Neuron (in vitro differentiated cells): ENCODE measurements at regions not wholly inside any gene's neighbourhood (a gene's known extent, or its start where the extent isn't known, plus 50 kb on each side); places are given as distances from the start of the nearest gene placed in this dataset.

ENCODE experiments used
- H2AFZ ChIP-seq: one replicate; pipeline ENCODE4 v1.6.1; 2013; ENCODE audit warnings: low read depth, mild to moderate bottlenecking, inconsistent platforms, low read length, moderate library complexity
- H3K27me3 ChIP-seq: one replicate; pipeline ENCODE4 v1.6.1; 2013; ENCODE audit warnings: low read length; ENCODE audit not compliant: insufficient read depth
- H3K36me3 ChIP-seq: one replicate; pipeline ENCODE4 v1.6.1; 2013; ENCODE audit warnings: low read length; ENCODE audit not compliant: insufficient read depth
- H3K4me1 ChIP-seq: one replicate; pipeline ENCODE4 v1.6.1; 2013; ENCODE audit warnings: low read length; ENCODE audit not compliant: insufficient read depth
- H3K4me3 ChIP-seq: 2 replicates; pipeline ENCODE4 v1.5.1; 2013; ENCODE audit warnings: mild to moderate bottlenecking, low read length, moderate library complexity
- H3K9me3 ChIP-seq: one replicate; pipeline ENCODE4 v1.6.1; 2013; ENCODE audit warnings: low read length

- Histone ChIP-seq H3K36me3 (no peaks in the 10 kb centered on the region), H3K9me3 (no peaks in the 10 kb centered on the region), H2AFZ (peak overlapping the region; percentile 16), H3K4me3 (no peak overlapping the region), H3K27me3 (no peaks in the 10 kb centered on the region), H3K4me1 (peaks cover 4% of the 10 kb centered on the region)
Observed at GRCh38 chr13:53460796-53461195, 432.2 kb downstream of the OLFM4 start.

GRCh38 chr13:53463106-53463505 lies 434.5 kb downstream of the OLFM4 start:
- Histone ChIP-seq H3K4me3 (no peak overlapping the region), H3K4me1 (peaks cover 8% of the 10 kb centered on the region), H3K9me3 (no peaks in the 10 kb centered on the region), H3K36me3 (no peaks in the 10 kb centered on the region), H2AFZ (no peak overlapping the region), H3K27me3 (no peaks in the 10 kb centered on the region)

GRCh38 chr13:53466576-53466975 lies 438.0 kb downstream of the OLFM4 start:
- Histone ChIP-seq H3K4me1 (peaks cover 5% of the 10 kb centered on the region), H3K9me3 (no peaks in the 10 kb centered on the region)

GRCh38 chr13:53473397-53473796 lies 444.8 kb downstream of the OLFM4 start:
- peaks cover 46% of the 10 kb centered on the region for H3K4me1 ChIP-seq
- H3K9me3 ChIP-seq: no peaks in the 10 kb centered on the region
- no peak overlapping the region for H3K4me3 ChIP-seq
- no peaks in the 10 kb centered on the region for H3K36me3 ChIP-seq
- no peak overlapping the region for H2AFZ ChIP-seq
- H3K27me3 ChIP-seq: no peaks in the 10 kb centered on the region

More at GRCh38 chr13:53466576-53466975, 438.0 kb downstream of the OLFM4 start:
- Histone ChIP-seq H3K27me3 (no peaks in the 10 kb centered on the region), H3K36me3 (no peaks in the 10 kb centered on the region), H2AFZ (peak overlapping the region; percentile 2), H3K4me3 (no peak overlapping the region)

DNA sequence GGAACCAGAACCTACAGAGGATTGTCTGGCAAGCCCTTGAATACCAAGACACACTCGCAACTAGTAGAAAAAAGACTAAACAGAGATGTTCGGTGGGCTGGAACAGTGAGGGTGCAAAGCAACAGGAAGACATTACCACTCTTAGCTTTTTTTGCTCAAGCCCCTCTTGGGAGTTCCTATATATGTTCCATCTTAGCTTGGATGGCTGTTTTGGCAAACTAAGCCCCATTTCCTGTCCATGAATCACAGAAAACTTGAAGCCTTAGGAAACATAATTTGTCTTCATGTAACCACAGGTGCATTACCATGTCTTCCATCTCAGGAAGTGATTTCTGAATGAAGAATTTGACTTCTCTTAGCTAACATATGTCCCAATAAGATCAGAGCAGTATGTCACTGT lies 446.3 kb downstream of the OLFM4 start:
- H3K27me3 ChIP-seq: no peaks in the 10 kb centered on the region

DNA sequence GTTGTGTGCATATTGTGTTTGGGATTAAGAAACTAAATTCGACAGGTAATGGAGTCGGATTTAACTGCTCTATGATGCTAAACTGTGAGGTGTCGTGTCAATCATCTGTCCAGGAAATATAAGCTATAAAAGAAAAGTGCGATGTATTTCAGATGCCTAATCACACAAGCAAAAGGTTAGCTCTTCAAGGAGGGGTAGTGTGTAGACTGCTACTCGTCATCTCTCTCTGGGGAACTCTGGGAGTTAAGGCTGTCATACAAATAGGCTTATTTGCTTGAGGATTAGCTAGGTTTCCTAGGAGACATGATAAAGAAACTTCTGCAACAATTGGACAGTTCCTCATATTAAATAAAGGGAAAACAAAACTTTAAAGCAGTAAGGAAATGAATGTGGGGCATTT lies 462.1 kb downstream of the OLFM4 start:
- H3K9me3 ChIP-seq: no peaks in the 10 kb centered on the region
- no peak overlapping the region for H3K4me3 ChIP-seq
- no peak overlapping the region for H2AFZ ChIP-seq
- no peaks in the 10 kb centered on the region for H3K27me3 ChIP-seq
- H3K36me3 ChIP-seq: no peaks in the 10 kb centered on the region
- H3K4me1 ChIP-seq: peaks cover 29% of the 10 kb centered on the region

More for the DNA sequence above, 446.3 kb downstream of the OLFM4 start:
- no peak overlapping the region for H3K4me3 ChIP-seq
- peak overlapping the region; percentile 2 for H2AFZ ChIP-seq
- H3K9me3 ChIP-seq: no peaks in the 10 kb centered on the region
- H3K36me3 ChIP-seq: no peaks in the 10 kb centered on the region
- peaks cover 46% of the 10 kb centered on the region for H3K4me1 ChIP-seq

- H3K4me1 ChIP-seq: peaks cover 29% of the 10 kb centered on the region
- H3K36me3 ChIP-seq: no peaks in the 10 kb centered on the region
- H3K9me3 ChIP-seq: no peaks in the 10 kb centered on the region
- no peak overlapping the region for H2AFZ ChIP-seq
- no peaks in the 10 kb centered on the region for H3K27me3 ChIP-seq
- H3K4me3 ChIP-seq: no peak overlapping the region
Observed at GRCh38 chr13:53494406-53494805, 465.8 kb downstream of the OLFM4 start.

GRCh38 chr13:53499576-53500133 lies 471.0 kb downstream of the OLFM4 start:
- no peaks in the 10 kb centered on the region for H3K9me3 ChIP-seq
- H3K4me3 ChIP-seq: no peak overlapping the region
- H2AFZ ChIP-seq: peak overlapping the region; percentile 10
- no peaks in the 10 kb centered on the region for H3K36me3 ChIP-seq
- H3K4me1 ChIP-seq: no peaks in the 10 kb centered on the region
- H3K27me3 ChIP-seq: no peaks in the 10 kb centered on the region

- Histone ChIP-seq H3K4me3 (no peak overlapping the region), H3K27me3 (no peaks in the 10 kb centered on the region), H3K9me3 (no peaks in the 10 kb centered on the region), H3K36me3 (no peaks in the 10 kb centered on the region), H2AFZ (no peak overlapping the region), H3K4me1 (no peaks in the 10 kb centered on the region)
Observed at GRCh38 chr13:53501387-53501786, 472.8 kb downstream of the OLFM4 start.

- Histone ChIP-seq H3K4me3 (no peak overlapping the region), H3K36me3 (no peaks in the 10 kb centered on the region)
Observed at GRCh38 chr13:53507741-53508140, 479.1 kb downstream of the OLFM4 start.

GRCh38 chr13:53512635-53513034 lies 484.0 kb downstream of the OLFM4 start:
- H3K4me1 ChIP-seq: no peaks in the 10 kb centered on the region

More at GRCh38 chr13:53507741-53508140, 479.1 kb downstream of the OLFM4 start:
- Histone ChIP-seq H2AFZ (peak overlapping the region; percentile 1), H3K9me3 (no peaks in the 10 kb centered on the region), H3K4me1 (no peaks in the 10 kb centered on the region), H3K27me3 (no peaks in the 10 kb centered on the region)

DNA sequence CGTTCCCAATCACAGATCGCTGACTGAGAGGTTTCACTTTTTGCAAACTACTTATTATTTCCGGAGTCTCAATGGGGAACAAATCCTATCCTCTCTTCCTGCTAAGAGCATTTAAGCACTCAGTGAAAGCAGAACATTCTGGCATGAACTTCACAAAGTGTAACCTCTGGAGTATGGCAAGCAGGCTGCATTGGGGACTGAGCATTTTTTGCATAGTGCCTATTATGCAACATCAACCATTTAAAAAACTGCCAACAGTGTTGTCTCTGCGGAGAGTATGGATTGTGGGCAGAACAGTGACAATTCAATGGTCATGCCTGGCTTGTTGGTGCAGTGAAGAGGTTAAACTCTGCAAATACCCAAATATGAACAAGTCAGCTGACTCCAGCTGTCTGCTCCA lies 484.6 kb downstream of the OLFM4 start:
- no peaks in the 10 kb centered on the region for H3K9me3 ChIP-seq
- H2AFZ ChIP-seq: no peak overlapping the region
- no peak overlapping the region for H3K4me3 ChIP-seq
- H3K4me1 ChIP-seq: no peaks in the 10 kb centered on the region
- no peaks in the 10 kb centered on the region for H3K36me3 ChIP-seq
- no peaks in the 10 kb centered on the region for H3K27me3 ChIP-seq

More at GRCh38 chr13:53512635-53513034, 484.0 kb downstream of the OLFM4 start:
- no peaks in the 10 kb centered on the region for H3K9me3 ChIP-seq
- H3K36me3 ChIP-seq: no peaks in the 10 kb centered on the region
- no peak overlapping the region for H3K4me3 ChIP-seq
- no peak overlapping the region for H2AFZ ChIP-seq
- no peaks in the 10 kb centered on the region for H3K27me3 ChIP-seq

- H3K27me3 ChIP-seq: no peaks in the 10 kb centered on the region
- peaks cover 15% of the 10 kb centered on the region for H3K4me1 ChIP-seq
Observed at GRCh38 chr13:53520132-53520531, 491.5 kb downstream of the OLFM4 start.

DNA sequence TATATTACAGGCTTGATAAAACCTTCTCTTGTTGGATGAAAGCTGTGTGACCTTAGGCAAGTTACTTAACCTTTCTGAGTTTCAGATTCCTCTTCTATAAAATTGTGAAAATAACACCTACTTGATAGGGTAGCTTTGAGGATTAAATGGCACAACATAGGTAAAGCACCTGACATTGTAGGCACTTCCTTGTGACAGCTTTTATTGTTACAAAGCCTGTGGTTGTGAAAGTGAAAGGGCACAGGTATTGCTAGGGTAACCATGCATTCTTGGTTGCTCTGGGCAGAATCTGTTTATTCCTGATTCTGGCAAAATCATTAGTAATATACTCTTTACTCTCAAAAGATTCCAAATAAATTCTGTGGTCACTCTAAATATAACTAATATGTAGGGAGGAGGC lies 493.4 kb downstream of the OLFM4 start:
- Histone ChIP-seq H3K4me3 (no peak overlapping the region), H3K36me3 (no peaks in the 10 kb centered on the region), H2AFZ (no peak overlapping the region), H3K4me1 (peaks cover 26% of the 10 kb centered on the region), H3K9me3 (no peaks in the 10 kb centered on the region), H3K27me3 (no peaks in the 10 kb centered on the region)

More at GRCh38 chr13:53520132-53520531, 491.5 kb downstream of the OLFM4 start:
- no peaks in the 10 kb centered on the region for H3K36me3 ChIP-seq
- no peak overlapping the region for H2AFZ ChIP-seq
- no peaks in the 10 kb centered on the region for H3K9me3 ChIP-seq
- no peak overlapping the region for H3K4me3 ChIP-seq
